ENCODE measurements at regions not wholly inside any gene's neighbourhood (a gene's known extent, or its start where the extent isn't known, plus 50 kb on each side); places are given as distances from the start of the nearest gene placed in this dataset.

DNA sequence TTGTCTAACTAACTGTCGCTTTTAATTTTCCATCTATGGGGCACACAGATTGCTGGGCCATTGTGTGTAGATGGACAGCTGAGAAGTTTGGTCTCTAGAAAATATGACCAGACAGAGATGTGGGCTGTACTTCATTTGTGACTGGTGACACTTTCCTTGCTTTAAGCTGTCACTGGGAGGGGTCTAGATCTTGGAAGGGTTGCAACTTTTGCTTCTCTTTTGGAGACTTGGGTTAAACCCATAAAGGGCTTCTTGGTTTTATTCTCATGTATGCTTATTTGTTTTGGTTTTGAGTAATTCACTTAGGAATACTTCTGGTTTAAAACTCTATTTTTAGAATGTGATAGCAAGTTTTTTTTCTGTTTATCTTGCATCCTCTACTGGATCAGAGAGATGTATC is 80.2 kb downstream of the ETS2 start:
- H3K9me3 ChIP-seq: peaks cover 0 to 14% of the 10 kb centered on the region in 2 donors
- intact Hi-C loops (cut with DNase I; ENCODE audit: low total_unique reads): no loop called here
- no peak for DNase-seq

DNA sequence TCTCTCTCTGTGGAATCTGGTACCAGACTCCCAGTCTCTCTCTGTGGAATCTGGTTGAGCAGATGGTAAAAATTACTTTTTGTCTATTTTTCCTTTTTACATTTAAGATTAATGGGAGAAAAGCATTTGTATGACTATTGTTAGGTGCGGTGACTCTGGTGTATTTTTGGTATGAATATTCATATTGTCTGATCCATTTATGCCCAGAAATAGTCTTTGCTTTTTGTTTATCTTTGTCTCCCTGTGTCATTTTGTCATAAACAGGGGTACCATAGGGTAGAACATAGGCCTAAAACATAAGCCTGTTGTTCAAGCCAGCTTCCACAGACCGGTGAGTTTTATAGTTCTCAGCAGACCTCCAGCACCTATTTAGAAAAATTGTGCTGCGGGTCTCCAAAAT is 78.7 kb downstream of the ETS2 start:
- Histone ChIP-seq H3K4me3 (no peak overlapping the region), H3K4me1 (peaks cover 0 to 8% of the 10 kb centered on the region in 2 donors)
- intact Hi-C loops (cut with DNase I; ENCODE audit: low total_unique reads): no loop called here

More for the DNA sequence above, 80.2 kb downstream of the ETS2 start:
- Histone ChIP-seq H3K4me1 (peaks cover 0 to 8% of the 10 kb centered on the region in 2 donors), H3K27ac (no peak overlapping the region), H3K36me3 (no peaks in the 10 kb centered on the region), H3K4me3 (no peak overlapping the region), H3K27me3 (no peaks in the 10 kb centered on the region)
- no peak for TF ChIP-seq POLR2A (IDR thresholded peaks at IDR 0.05)
- TF ChIP-seq, protein P1, sequence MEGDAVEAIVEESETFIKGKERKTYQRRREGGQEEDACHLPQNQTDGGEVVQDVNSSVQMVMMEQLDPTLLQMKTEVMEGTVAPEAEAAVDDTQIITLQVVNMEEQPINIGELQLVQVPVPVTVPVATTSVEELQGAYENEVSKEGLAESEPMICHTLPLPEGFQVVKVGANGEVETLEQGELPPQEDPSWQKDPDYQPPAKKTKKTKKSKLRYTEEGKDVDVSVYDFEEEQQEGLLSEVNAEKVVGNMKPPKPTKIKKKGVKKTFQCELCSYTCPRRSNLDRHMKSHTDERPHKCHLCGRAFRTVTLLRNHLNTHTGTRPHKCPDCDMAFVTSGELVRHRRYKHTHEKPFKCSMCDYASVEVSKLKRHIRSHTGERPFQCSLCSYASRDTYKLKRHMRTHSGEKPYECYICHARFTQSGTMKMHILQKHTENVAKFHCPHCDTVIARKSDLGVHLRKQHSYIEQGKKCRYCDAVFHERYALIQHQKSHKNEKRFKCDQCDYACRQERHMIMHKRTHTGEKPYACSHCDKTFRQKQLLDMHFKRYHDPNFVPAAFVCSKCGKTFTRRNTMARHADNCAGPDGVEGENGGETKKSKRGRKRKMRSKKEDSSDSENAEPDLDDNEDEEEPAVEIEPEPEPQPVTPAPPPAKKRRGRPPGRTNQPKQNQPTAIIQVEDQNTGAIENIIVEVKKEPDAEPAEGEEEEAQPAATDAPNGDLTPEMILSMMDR (IDR thresholded peaks at IDR 0.05): no peak

DNA sequence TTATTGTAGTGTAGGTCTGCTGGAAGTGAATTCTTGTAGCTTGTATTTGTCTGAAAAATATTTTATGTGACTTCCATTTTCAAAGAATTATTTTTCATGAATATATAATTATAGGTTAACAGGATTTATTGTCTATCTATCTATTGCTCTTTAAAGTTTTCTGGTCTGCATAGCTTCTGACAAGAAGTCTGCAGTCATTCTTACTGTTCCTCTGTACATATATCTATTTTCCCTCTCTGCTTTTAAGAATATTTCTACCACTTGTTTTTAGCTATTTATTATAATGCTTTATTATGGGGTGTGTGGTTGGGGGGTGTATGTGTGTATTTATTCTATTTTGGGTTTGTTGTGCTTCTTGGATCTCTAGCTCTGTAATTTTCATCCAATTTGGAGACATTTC is 77.4 kb downstream of the ETS2 start:
- no peak for DNase-seq
- peaks cover 0 to 14% of the 10 kb centered on the region in 2 donors for H3K9me3 ChIP-seq
- no peak overlapping the region for H3K27ac ChIP-seq
- H3K36me3 ChIP-seq: no peaks in the 10 kb centered on the region
- H3K27me3 ChIP-seq: no peaks in the 10 kb centered on the region
- intact Hi-C loops (cut with DNase I; ENCODE audit: low total_unique reads): no loop called here
- no peak for TF ChIP-seq POLR2A (IDR thresholded peaks at IDR 0.05)
- TF ChIP-seq, protein P1 (IDR thresholded peaks at IDR 0.05): no peak
- no peak overlapping the region for H3K4me3 ChIP-seq
- peaks cover 0 to under 1% of the 10 kb centered on the region in 2 donors for H3K4me1 ChIP-seq

More for the DNA sequence above, 78.7 kb downstream of the ETS2 start:
- no peak for DNase-seq
- Histone ChIP-seq H3K36me3 (no peaks in the 10 kb centered on the region), H3K9me3 (peaks cover 0 to 14% of the 10 kb centered on the region in 2 donors), H3K27me3 (no peaks in the 10 kb centered on the region), H3K27ac (no peak overlapping the region)
- no peak for TF ChIP-seq POLR2A (IDR thresholded peaks at IDR 0.05)
- TF ChIP-seq, protein P1 (IDR thresholded peaks at IDR 0.05): no peak

DNA sequence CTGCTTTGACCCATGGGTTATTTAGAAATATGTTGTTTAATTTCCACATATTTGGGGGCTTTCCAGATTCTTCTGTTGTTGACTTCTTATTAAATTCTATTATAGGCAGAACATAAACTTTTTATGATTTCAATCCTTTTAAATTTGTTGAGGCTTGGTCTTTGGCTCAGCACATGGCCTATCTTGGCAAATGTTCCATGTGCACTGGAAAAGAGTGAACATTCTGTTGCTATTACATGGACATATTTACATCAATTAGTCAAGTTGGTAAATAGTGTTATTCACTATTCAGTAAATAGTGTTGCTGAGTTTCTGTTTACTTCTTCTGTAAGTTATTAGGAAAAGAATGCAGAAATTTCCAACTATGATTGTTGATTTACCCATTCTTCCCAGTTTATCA is 75.4 kb downstream of the ETS2 start:
- intact Hi-C loops (cut with DNase I; ENCODE audit: low total_unique reads): no loop called here
- H3K36me3 ChIP-seq: no peaks in the 10 kb centered on the region
- no peak for DNase-seq
- no peak overlapping the region for H3K27ac ChIP-seq
- H3K4me1 ChIP-seq: no peaks in the 10 kb centered on the region
- TF ChIP-seq POLR2A (IDR thresholded peaks at IDR 0.05): no peak
- TF ChIP-seq, protein P1 (IDR thresholded peaks at IDR 0.05): no peak
- no peak overlapping the region for H3K4me3 ChIP-seq
- no peaks in the 10 kb centered on the region for H3K9me3 ChIP-seq
- H3K27me3 ChIP-seq: no peaks in the 10 kb centered on the region

DNA sequence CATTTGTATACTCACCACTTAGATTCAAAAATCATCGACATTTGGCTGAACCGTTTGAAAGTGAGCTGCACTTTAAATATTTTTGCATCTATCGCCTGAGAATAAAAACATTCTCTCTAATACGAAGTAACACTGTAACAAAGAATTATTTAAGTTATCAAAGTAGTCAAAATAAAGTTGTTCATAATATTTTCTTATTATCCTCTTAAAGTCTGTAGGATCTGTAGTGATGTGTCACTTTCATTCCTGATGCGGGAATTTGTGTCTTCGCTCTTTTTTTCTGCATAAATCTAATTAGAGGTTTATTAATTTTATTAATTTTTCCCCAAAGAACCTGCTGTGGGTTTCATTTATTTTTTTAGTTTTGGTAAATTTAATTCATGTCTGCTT is 74.8 kb downstream of the ETS2 start:
- Histone ChIP-seq H3K4me3 (no peak overlapping the region), H3K27me3 (no peaks in the 10 kb centered on the region), H3K36me3 (no peaks in the 10 kb centered on the region), H3K9me3 (no peaks in the 10 kb centered on the region), H3K4me1 (no peaks in the 10 kb centered on the region), H3K27ac (no peak overlapping the region)
- DNase-seq: no peak
- intact Hi-C loops (cut with DNase I; ENCODE audit: low total_unique reads): no loop called here
- no peak for TF ChIP-seq POLR2A (IDR thresholded peaks at IDR 0.05)
- TF ChIP-seq, protein P1 (IDR thresholded peaks at IDR 0.05): no peak
